T-cell (primary cell): ENCODE measurements at regions not wholly inside any gene's neighbourhood (a gene's known extent, or its start where the extent isn't known, plus 50 kb on each side); places are given as distances from the start of the nearest gene placed in this dataset.

Source experiments
- ATAC-seq, 4 experiments: fragments of 200-7000 bp in 3 of 4; fragments of 150-1000 bp in 1 of 4; cut with Tn5 transposase; replicated peaks in 1 of 4; 1 replicate in 3 of 4; 2 replicates in 1 of 4; pipeline ENCODE4 v1.10.0; 2021; ENCODE audit warnings: moderate library complexity in 3 of 4, mild to moderate bottlenecking in 2 of 4, moderate number of reproducible peaks in 1 of 4
- CTCF ChIA-PET, 2 donors: fragments of 300-600 bp; sonication (Branson Sonifier 250); formaldehyde crosslinking; loops; one replicate each; lab custom pipeline; 2022; ENCODE audit warnings: antibody characterized with exemption in 2 of 2; lab: Charles Lee
- POLR2A ChIA-PET, 2 donors: fragments of 300-600 bp; sonication (Branson Sonifier 250); formaldehyde crosslinking; loops; one replicate each; lab custom pipeline; 2022; ENCODE audit warnings: antibody characterized with exemption in 2 of 2; lab: Charles Lee
- DNase-seq, 35 experiments: peaks; one replicate each; pipeline versions ENCODE4 v3.0.0 to v3.0.0-alpha.2; 2013 to 2023
- H3K27ac ChIP-seq: one replicate; pipeline ENCODE4 v1.5.1; 2013; ENCODE audit warnings: low read length
- H3K27me3 ChIP-seq, 2 experiments: replicated peaks in 1 of 2; 1 replicate in 1 of 2; 2 replicates in 1 of 2; pipeline versions ENCODE4 v1.6.1 to v1.7.0; 2013; ENCODE audit warnings: low read length in 1 of 2, mixed read lengths in 1 of 2; ENCODE audit not compliant: control insufficient read depth in 2 of 2, insufficient read depth in 2 of 2; ENCODE audit errors: extremely low read depth in 1 of 2
- H3K36me3 ChIP-seq, 2 donors: 1 replicate in 1 of 2; 2 replicates in 1 of 2; pipeline versions ENCODE4 v1.6.1 to v1.7.0; 2013; ENCODE audit warnings: low read length in 1 of 2; ENCODE audit not compliant: control insufficient read depth in 2 of 2, insufficient read depth in 1 of 2; ENCODE audit errors: extremely low read depth in 1 of 2
- H3K4me1 ChIP-seq, 2 experiments: 1 replicate in 1 of 2; 2 replicates in 1 of 2; pipeline versions ENCODE4 v1.6.1 to v1.7.0; 2013; ENCODE audit warnings: low read length in 2 of 2, mixed read lengths in 1 of 2; ENCODE audit not compliant: insufficient read depth in 2 of 2, control insufficient read depth in 1 of 2; ENCODE audit errors: extremely low read depth in 1 of 2
- H3K4me3 ChIP-seq, 2 donors: 1 replicate in 1 of 2; 2 replicates in 1 of 2; pipeline versions ENCODE4 v1.5.1 to v1.7.0; 2013; ENCODE audit warnings: mild to moderate bottlenecking in 2 of 2, low read length in 1 of 2, moderate library complexity in 1 of 2; ENCODE audit not compliant: control insufficient read depth in 1 of 2; ENCODE audit errors: extremely low read depth in 1 of 2
- H3K9me3 ChIP-seq: 2 replicates; pipeline ENCODE4 v1.7.0; 2013
- H3K27ac Mint-ChIP-seq, 2 donors: one replicate each; pipeline ENCODE4 v1.8.0; 2020 to 2021; ENCODE audit warnings: mild to moderate bottlenecking in 2 of 2, mixed read lengths in 2 of 2
- H3K27me3 Mint-ChIP-seq, 2 donors: one replicate each; pipeline ENCODE4 v1.8.0; 2021 to 2022; ENCODE audit warnings: mixed read lengths in 2 of 2
- H3K36me3 Mint-ChIP-seq: one replicate; pipeline ENCODE4 v1.8.0; 2021; ENCODE audit warnings: mixed read lengths
- H3K4me1 Mint-ChIP-seq, 3 donors: one replicate each; pipeline ENCODE4 v1.8.0; 2020 to 2022; ENCODE audit warnings: mixed read lengths in 3 of 3, mild to moderate bottlenecking in 1 of 3
- H3K4me3 Mint-ChIP-seq, 3 donors: one replicate each; pipeline ENCODE4 v1.8.0; 2020 to 2022; ENCODE audit warnings: mild to moderate bottlenecking in 3 of 3, mixed read lengths in 3 of 3, moderate library complexity in 3 of 3
- H3K9me3 Mint-ChIP-seq, 3 donors: one replicate each; pipeline ENCODE4 v1.8.0; 2020 to 2022; ENCODE audit warnings: mixed read lengths in 3 of 3
- WGBS: methylation state at CpG from one replicate; pipeline ENCODE4 v1.1.5; 2013; ENCODE audit warnings: missing lambda C conversion rate; ENCODE audit not compliant: insufficient coverage; 5-methylcytosine and 5-hydroxymethylcytosine counted together

- Mint-ChIP-seq H3K27ac (no peak overlapping the region), H3K4me3 (no peak overlapping the region), H3K36me3 (peaks cover 2% of the 10 kb centered on the region), H3K9me3 (peaks cover 3 to 5% (median 4%) of the 10 kb centered on the region in 3 donors), H3K4me1 (no peaks in the 10 kb centered on the region), H3K27me3 (no peaks in the 10 kb centered on the region)
- Histone ChIP-seq H3K27me3 (no peaks in the 10 kb centered on the region), H3K27ac (no peak overlapping the region), H3K36me3 (no peaks in the 10 kb centered on the region), H3K4me3 (no peak overlapping the region), H3K9me3 (peaks cover 6% of the 10 kb centered on the region), H3K4me1 (no peaks in the 10 kb centered on the region)
- ChIA-PET CTCF (interaction anchor here in 1 of 2 donors (0.5 kb wide), 1 partner anchor 234 kb away, joined by 3 read pairs; no protein-coding TSS in a partner anchor), POLR2A (no interaction called here)
- WGBS = no CpG with 5 or more reads among the region's 7 CpGs
- DNase-seq (no peak), ATAC-seq (no peak)
Observed at GRCh38 chr5:67272453-67273130, 76.0 kb upstream of the CD180 start.

GRCh38 chr5:67268231-67269021 is 71.8 kb upstream of the CD180 start:
- no peaks in the 10 kb centered on the region for H3K4me1 ChIP-seq
- Mint-ChIP-seq H3K4me1 (no peaks in the 10 kb centered on the region), H3K27ac (no peak overlapping the region), H3K27me3 (no peaks in the 10 kb centered on the region), H3K36me3 (no peaks in the 10 kb centered on the region), H3K9me3 (peaks cover 0 to 3% (median 3%) of the 10 kb centered on the region in 3 donors), H3K4me3 (no peak overlapping the region)
- no peaks in the 10 kb centered on the region for H3K36me3 ChIP-seq
- CTCF ChIA-PET = no interaction called here
- no peaks in the 10 kb centered on the region for H3K27me3 ChIP-seq
- 91% methylated on average over 9 of the region's 10 CpGs for WGBS
- POLR2A ChIA-PET = no interaction called here
- no peaks in the 10 kb centered on the region for H3K9me3 ChIP-seq
- no peak overlapping the region for H3K4me3 ChIP-seq
- H3K27ac ChIP-seq = no peak overlapping the region
- ATAC-seq (no peak), DNase-seq (no peak)

- WGBS = 91% methylated on average over 4 of the region's 7 CpGs
- no peaks in the 10 kb centered on the region for H3K27me3 Mint-ChIP-seq
- H3K4me1 Mint-ChIP-seq = no peaks in the 10 kb centered on the region
- no peaks in the 10 kb centered on the region for H3K27me3 ChIP-seq
- H3K36me3 Mint-ChIP-seq = no peaks in the 10 kb centered on the region
- no peak overlapping the region for H3K27ac Mint-ChIP-seq
- DNase-seq = no peak
- CTCF ChIA-PET = interaction anchor here in 1 of 2 donors (0.9 kb wide), 1 partner anchor 21 kb away, joined by 5 read pairs; no protein-coding TSS in a partner anchor
- POLR2A ChIA-PET = no interaction called here
- H3K4me3 ChIP-seq = no peak overlapping the region
- peaks cover 0 to 3% (median 3%) of the 10 kb centered on the region in 3 donors for H3K9me3 Mint-ChIP-seq
- H3K4me3 Mint-ChIP-seq = no peak overlapping the region
- ATAC-seq = no peak
- H3K36me3 ChIP-seq = no peaks in the 10 kb centered on the region
- no peaks in the 10 kb centered on the region for H3K4me1 ChIP-seq
- H3K9me3 ChIP-seq = no peaks in the 10 kb centered on the region
- no peak overlapping the region for H3K27ac ChIP-seq
Observed at GRCh38 chr5:67267512-67268216, 71.1 kb upstream of the CD180 start.

GRCh38 chr5:67266654-67267350 is 70.2 kb upstream of the CD180 start:
- H3K27me3 Mint-ChIP-seq = no peaks in the 10 kb centered on the region
- ChIA-PET POLR2A (interaction anchor here in 1 of 2 donors (0.6 kb wide), 1 partner anchor 286 kb away, joined by 3 read pairs; no protein-coding TSS in a partner anchor), CTCF (interaction anchor here in 1 of 2 donors (0.9 kb wide), 1 partner anchor 21 kb away, joined by 5 read pairs; no protein-coding TSS in a partner anchor)
- H3K4me1 ChIP-seq = no peaks in the 10 kb centered on the region
- peaks cover 0 to 3% (median 3%) of the 10 kb centered on the region in 3 donors for H3K9me3 Mint-ChIP-seq
- no peaks in the 10 kb centered on the region for H3K9me3 ChIP-seq
- H3K27ac ChIP-seq = no peak overlapping the region
- H3K4me3 ChIP-seq = no peak overlapping the region
- no peaks in the 10 kb centered on the region for H3K36me3 Mint-ChIP-seq
- DNase-seq (no peak), ATAC-seq (no peak)
- WGBS = 89% methylated on average over 4 of the region's 6 CpGs
- no peaks in the 10 kb centered on the region for H3K27me3 ChIP-seq
- H3K27ac Mint-ChIP-seq = no peak overlapping the region
- H3K4me1 Mint-ChIP-seq = no peaks in the 10 kb centered on the region
- no peaks in the 10 kb centered on the region for H3K36me3 ChIP-seq
- no peak overlapping the region for H3K4me3 Mint-ChIP-seq

- no peak for ATAC-seq
- no peaks in the 10 kb centered on the region for H3K4me1 Mint-ChIP-seq
Observed at GRCh38 chr5:67265951-67266350, 69.4 kb upstream of the CD180 start.

More at GRCh38 chr5:67265951-67266350, 69.4 kb upstream of the CD180 start:
- Histone ChIP-seq H3K4me1 (no peaks in the 10 kb centered on the region), H3K36me3 (no peaks in the 10 kb centered on the region), H3K4me3 (no peak overlapping the region), H3K27ac (no peak overlapping the region), H3K27me3 (no peaks in the 10 kb centered on the region), H3K9me3 (no peaks in the 10 kb centered on the region)
- no peak for DNase-seq
- POLR2A ChIA-PET = no interaction called here
- Mint-ChIP-seq H3K9me3 (peaks cover 0 to 3% (median 0%) of the 10 kb centered on the region in 3 donors), H3K36me3 (no peaks in the 10 kb centered on the region), H3K27me3 (no peaks in the 10 kb centered on the region), H3K27ac (no peak overlapping the region), H3K4me3 (no peak overlapping the region)
- WGBS = 40% methylated on average over 1 of the region's 1 CpG
- CTCF ChIA-PET = interaction anchor here in 1 of 2 donors (0.9 kb wide), 1 partner anchor 322 kb away, joined by 3 read pairs; no protein-coding TSS in a partner anchor
